ENCODE measurements at regions not wholly inside any gene's neighbourhood (a gene's known extent, or its start where the extent isn't known, plus 50 kb on each side); places are given as distances from the start of the nearest gene placed in this dataset.

GRCh38 chr3:174438501-174439145 lies 420.5 kb upstream of the NAALADL2 start:
- peaks cover 0 to 29% (median 0%) of the 10 kb centered on the region in 4 donors for H3K4me1 ChIP-seq
- WGBS, 2 donors, result 57 to 65% methylated on average over 5 of the region's 5 CpGs
- H3K36me3 ChIP-seq, result no peaks in the 10 kb centered on the region
- no peak overlapping the region for H3K4me3 ChIP-seq
- H3K27me3 ChIP-seq, result no peaks in the 10 kb centered on the region
- no peaks in the 10 kb centered on the region for H3K9me3 ChIP-seq
- TF ChIP-seq, protein P1, sequence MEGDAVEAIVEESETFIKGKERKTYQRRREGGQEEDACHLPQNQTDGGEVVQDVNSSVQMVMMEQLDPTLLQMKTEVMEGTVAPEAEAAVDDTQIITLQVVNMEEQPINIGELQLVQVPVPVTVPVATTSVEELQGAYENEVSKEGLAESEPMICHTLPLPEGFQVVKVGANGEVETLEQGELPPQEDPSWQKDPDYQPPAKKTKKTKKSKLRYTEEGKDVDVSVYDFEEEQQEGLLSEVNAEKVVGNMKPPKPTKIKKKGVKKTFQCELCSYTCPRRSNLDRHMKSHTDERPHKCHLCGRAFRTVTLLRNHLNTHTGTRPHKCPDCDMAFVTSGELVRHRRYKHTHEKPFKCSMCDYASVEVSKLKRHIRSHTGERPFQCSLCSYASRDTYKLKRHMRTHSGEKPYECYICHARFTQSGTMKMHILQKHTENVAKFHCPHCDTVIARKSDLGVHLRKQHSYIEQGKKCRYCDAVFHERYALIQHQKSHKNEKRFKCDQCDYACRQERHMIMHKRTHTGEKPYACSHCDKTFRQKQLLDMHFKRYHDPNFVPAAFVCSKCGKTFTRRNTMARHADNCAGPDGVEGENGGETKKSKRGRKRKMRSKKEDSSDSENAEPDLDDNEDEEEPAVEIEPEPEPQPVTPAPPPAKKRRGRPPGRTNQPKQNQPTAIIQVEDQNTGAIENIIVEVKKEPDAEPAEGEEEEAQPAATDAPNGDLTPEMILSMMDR (IDR thresholded peaks at IDR 0.05), result no peak
- no peak for TF ChIP-seq EP300 (IDR thresholded peaks at IDR 0.05)
- TF ChIP-seq POLR2A (IDR thresholded peaks at IDR 0.05), result no peak
- peak overlapping the region; percentile 93 to 98 (median 96) for H3K27ac ChIP-seq
- no peak for DNase-seq (ENCODE audit: low spot score in 2 of 2)

DNA sequence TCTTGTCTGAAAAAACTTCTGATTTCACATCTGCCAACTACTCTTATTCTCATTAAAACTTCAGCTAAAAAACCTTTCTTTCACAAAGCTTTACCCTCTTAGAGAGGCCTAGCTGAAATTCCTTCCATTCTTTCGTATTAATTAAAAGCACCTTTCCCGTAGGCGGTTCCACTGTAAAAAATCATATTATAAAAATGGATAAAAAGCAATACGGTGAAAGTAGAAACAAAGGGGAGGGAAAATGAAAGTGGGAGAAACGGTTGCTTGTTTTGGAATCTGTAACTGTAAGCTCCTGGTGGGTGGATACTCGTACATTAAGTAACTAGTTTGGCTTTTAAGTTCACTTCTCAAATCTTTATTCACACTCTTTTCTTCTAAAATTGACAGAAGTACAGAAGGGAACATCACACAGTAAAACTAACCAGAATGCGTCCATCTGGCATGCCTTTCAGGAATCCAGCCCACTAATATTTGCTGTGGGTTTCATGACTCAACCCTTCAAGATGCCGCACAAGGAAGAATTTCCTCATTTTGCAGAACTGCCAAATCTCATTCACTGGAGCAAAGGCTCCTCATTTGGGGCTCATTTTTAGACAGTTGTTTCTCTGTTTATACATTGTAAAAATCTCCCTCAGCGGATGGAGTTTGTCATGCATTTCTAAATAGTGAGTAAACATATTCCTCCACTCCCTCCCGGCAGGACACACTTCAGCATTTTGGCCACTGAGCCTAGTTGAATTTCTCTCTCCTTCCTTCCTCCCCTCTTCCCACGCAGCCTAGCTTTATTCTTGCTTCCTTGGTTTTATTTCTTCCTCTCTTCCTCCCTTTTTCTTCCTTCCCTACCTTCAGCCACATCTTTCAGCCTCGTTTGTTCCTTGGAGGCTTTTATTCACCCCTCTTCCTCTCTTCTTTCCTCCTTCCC lies 419.5 kb upstream of the NAALADL2 start:
- 7 to 11% methylated on average over 12 of the region's 12 CpGs for WGBS, 2 donors
- H3K9me3 ChIP-seq, result no peaks in the 10 kb centered on the region
- H3K4me3 ChIP-seq, result peak overlapping the region; percentile 68 to 98 (median 84)
- H3K4me1 ChIP-seq, result peaks cover 0 to 29% (median 0%) of the 10 kb centered on the region in 4 donors
- peak in 1 of 2 donors; percentile 41 for DNase-seq (ENCODE audit: low spot score in 2 of 2)
- peak in 1 of 2 donors; percentile 75 for TF ChIP-seq EP300 (IDR thresholded peaks at IDR 0.05)
- no peak for TF ChIP-seq POLR2A (IDR thresholded peaks at IDR 0.05)
- TF ChIP-seq, protein P1 (IDR thresholded peaks at IDR 0.05), result no peak
- H3K36me3 ChIP-seq, result no peaks in the 10 kb centered on the region
- H3K27ac ChIP-seq, result peak overlapping the region; percentile 93 to 98 (median 96)
- H3K27me3 ChIP-seq, result no peaks in the 10 kb centered on the region

DNA sequence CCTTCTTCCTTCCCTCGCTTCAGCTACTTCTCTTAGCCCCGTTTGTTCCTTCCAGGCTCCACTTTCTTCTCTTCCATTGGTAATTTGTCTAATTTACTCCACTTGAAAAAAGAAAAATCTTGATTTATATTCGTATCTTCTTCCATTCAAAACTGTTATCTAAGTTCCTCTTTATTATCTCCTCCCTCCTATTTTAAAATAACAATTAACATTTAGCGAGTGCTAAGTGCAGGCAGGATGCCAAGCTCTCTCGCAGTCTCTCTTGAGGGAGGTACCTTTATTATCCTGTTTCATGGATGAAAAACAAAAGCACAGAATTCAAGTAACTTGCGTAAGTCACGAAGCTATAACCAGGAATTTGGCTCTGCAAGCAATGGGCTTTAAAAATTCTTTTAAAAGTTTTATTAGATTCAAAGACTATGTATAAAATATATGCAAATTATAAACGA lies 418.9 kb upstream of the NAALADL2 start:
- H3K4me3 ChIP-seq, result peak overlapping the region; percentile 68 to 98 (median 84)
- WGBS, 2 donors, result 1 to 2% methylated on average over 8 of the region's 8 CpGs
- peak in 1 of 2 donors; percentile 27 for DNase-seq (ENCODE audit: low spot score in 2 of 2)

DNA sequence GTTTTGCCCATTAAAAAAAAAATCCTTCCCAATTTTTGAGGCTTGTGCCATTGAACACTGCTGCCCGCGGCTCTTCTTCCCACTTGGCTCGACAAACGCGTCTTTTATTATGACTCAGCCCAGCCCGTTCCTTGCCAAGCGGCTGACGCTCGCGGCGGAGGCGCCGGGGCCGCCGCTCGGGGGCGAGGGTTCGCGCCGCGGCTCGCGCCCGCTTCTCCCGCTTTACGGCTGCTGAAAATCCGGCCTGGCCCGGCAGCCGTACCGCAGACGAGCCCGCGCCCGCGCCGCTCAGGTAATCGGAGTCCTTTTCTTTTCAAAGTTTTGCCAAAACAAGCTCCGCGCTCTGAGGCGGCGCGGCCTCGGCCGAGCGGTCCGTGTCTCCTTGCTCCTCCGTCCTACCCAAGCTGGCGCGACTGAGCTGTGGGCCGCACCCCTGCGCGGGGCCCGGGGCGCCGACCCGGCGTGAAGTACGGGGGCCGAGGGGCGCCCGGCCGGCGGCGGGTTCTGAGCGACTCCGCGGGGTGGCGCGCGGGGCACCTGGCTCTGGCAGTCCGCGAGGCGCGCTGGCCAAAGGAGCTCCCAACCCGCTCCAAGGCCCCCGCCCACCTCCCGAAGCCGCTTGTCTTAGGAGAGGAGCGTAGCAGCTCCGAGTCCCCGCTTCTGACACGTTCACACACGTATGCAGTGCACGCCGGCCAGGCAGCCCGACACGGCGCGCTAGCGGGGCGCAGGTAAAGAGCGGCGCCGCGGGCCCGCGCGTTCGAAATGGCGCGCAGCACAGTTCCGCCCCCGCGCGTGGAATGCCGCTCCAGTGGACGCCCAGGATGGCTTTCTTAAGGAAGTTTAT lies 418.2 kb upstream of the NAALADL2 start:
- peak in 1 of 2 donors; percentile 64 for TF ChIP-seq EP300 (IDR thresholded peaks at IDR 0.05)
- TF ChIP-seq, protein P1 (IDR thresholded peaks at IDR 0.05), result peak in 3 of 5 experiments; percentile 17 to 42 (median 25)
- peak; percentile 6 to 34 for TF ChIP-seq POLR2A (IDR thresholded peaks at IDR 0.05)
- peaks cover 0 to 29% (median 0%) of the 10 kb centered on the region in 4 donors for H3K4me1 ChIP-seq
- H3K9me3 ChIP-seq, result no peaks in the 10 kb centered on the region
- no peaks in the 10 kb centered on the region for H3K27me3 ChIP-seq
- H3K27ac ChIP-seq, result peak overlapping the region; percentile 93 to 98 (median 96)
- WGBS, 2 donors, result 0 to 1% methylated on average over 52 to 82 of the region's 107 CpGs
- DNase-seq (ENCODE audit: low spot score in 2 of 2), result peak; percentile 65 to 69
- peak overlapping the region; percentile 68 to 98 (median 84) for H3K4me3 ChIP-seq
- H3K36me3 ChIP-seq, result no peaks in the 10 kb centered on the region

More for the DNA sequence above, 418.9 kb upstream of the NAALADL2 start:
- Histone ChIP-seq H3K27ac (peak overlapping the region; percentile 93 to 98 (median 96)), H3K36me3 (no peaks in the 10 kb centered on the region), H3K27me3 (no peaks in the 10 kb centered on the region), H3K9me3 (no peaks in the 10 kb centered on the region), H3K4me1 (peaks cover 0 to 29% (median 0%) of the 10 kb centered on the region in 4 donors)
- TF ChIP-seq, protein P1 (IDR thresholded peaks at IDR 0.05), result no peak
- TF ChIP-seq EP300 (IDR thresholded peaks at IDR 0.05) (no peak), POLR2A (IDR thresholded peaks at IDR 0.05) (no peak)

All from tibial nerve (tissue), 4 donors.